ENCODE measurements at regions not wholly inside any gene's neighbourhood (a gene's known extent, or its start where the extent isn't known, plus 50 kb on each side); places are given as distances from the start of the nearest gene placed in this dataset.

GRCh38 chr4:160611181-160611580, 1508.3 kb downstream of the RAPGEF2 start:
- no peak for TF ChIP-seq WRNIP1 (IDR thresholded peaks at IDR 0.05; ENCODE audit: borderline replicate concordance, low read depth, low read length)
- no peak for TF ChIP-seq REST (IDR thresholded peaks at IDR 0.05; ENCODE audit: low read depth, low read length)
- no peak for TF ChIP-seq KDM1A (IDR thresholded peaks at IDR 0.05; ENCODE audit: borderline replicate concordance)
- TF ChIP-seq PAX5 (IDR thresholded peaks at IDR 0.05; ENCODE audit: borderline replicate concordance, low read depth, low read length): no peak
- no peak for TF ChIP-seq ESRRA (IDR thresholded peaks at IDR 0.05; ENCODE audit: low read length)
- TF ChIP-seq ATF7 (IDR thresholded peaks at IDR 0.05; ENCODE audit: low read depth): no peak
- TF ChIP-seq RB1 (IDR thresholded peaks at IDR 0.05; ENCODE audit: borderline replicate concordance): no peak
- TF ChIP-seq CUX1 (IDR thresholded peaks at IDR 0.05; ENCODE audit: insufficient replicate concordance, low read depth, low read length): no peak
- TF ChIP-seq ZNF24 (IDR thresholded peaks at IDR 0.05): no peak
- TF ChIP-seq NBN (IDR thresholded peaks at IDR 0.05): no peak
- TF ChIP-seq LARP7 (IDR thresholded peaks at IDR 0.05): no peak
- TF ChIP-seq SMC3 (IDR thresholded peaks at IDR 0.05; ENCODE audit: borderline replicate concordance, low read length): no peak
- no peak for ATAC-seq
- Histone ChIP-seq H3K79me2 (ENCODE audit: control insufficient read depth, insufficient read depth, low read length) (no peaks in the 10 kb centered on the region), H3K27me3 (replicated peaks in 1 of 2; ENCODE audit: control insufficient read depth in 2 of 2, insufficient read depth in 2 of 2, low read length in 1 of 2) (no peaks in the 10 kb centered on the region), H3K9ac (ENCODE audit: control insufficient read depth, insufficient read depth, low read length) (no peak overlapping the region), H4K20me1 (ENCODE audit: control insufficient read depth, insufficient read depth) (no peaks in the 10 kb centered on the region), H3K4me3 (no peak overlapping the region), H3K36me3 (ENCODE audit: control insufficient read depth in 2 of 2, insufficient read depth in 2 of 2, low read length in 1 of 2) (no peaks in the 10 kb centered on the region), H3K27ac (ENCODE audit: control insufficient read depth, insufficient read depth) (no peak overlapping the region), H3K4me1 (ENCODE audit: control insufficient read depth, insufficient read depth, low read length) (no peaks in the 10 kb centered on the region), H2AFZ (ENCODE audit: control insufficient read depth, low read depth, low read length) (no peak overlapping the region), H3K9me3 (replicated peaks; ENCODE audit: control insufficient read depth, insufficient read depth, low read length) (no peaks in the 10 kb centered on the region), H3K4me2 (ENCODE audit: control insufficient read depth, insufficient read depth) (no peak overlapping the region)
- intact Hi-C loops (cut with micrococcal nuclease; ENCODE audit: unreplicated experiment): no loop called here
- ChIA-PET RAD21 (ENCODE audit: unreplicated experiment) (no interaction called here), CTCF (no interaction called here), POLR2A (no interaction called here), SMC1A (ENCODE audit: uncharacterized antibody, unreplicated experiment) (interaction anchor here (1.0 kb wide), 1 partner anchor 19 kb away, joined by 3 read pairs; no protein-coding TSS in a partner anchor)
- DNase-seq (ENCODE audit: low read depth, low spot score): no peak
- FAIRE-seq: no peak
- WGBS (ENCODE audit: insufficient coverage, insufficient replicate concordance, low lambda C conversion rate, missing lambda C conversion rate): 28% methylated on average over 3 of the region's 3 CpGs
- in situ Hi-C loops (cut with MboI): no loop called here
- BruUV-seq (replicated peaks): no TSS peak
